IMR-90 (cell line): ENCODE measurements at regions not wholly inside any gene's neighbourhood (a gene's known extent, or its start where the extent isn't known, plus 50 kb on each side); places are given as distances from the start of the nearest gene placed in this dataset.

Experiments
- BHLHE40 ChIP-seq: fragments of 150-350 bp; IDR thresholded peaks from 2 replicates; pipeline ENCODE4 v1.6.1; 2016; ENCODE audit warnings: mild to moderate bottlenecking, low read depth, low read length
- FOS ChIP-seq: fragments of 150-350 bp; IDR thresholded peaks from 2 replicates; pipeline ENCODE4 v1.6.1; 2016; ENCODE audit warnings: low read depth, low read length
- MAFK ChIP-seq: IDR thresholded peaks from 2 replicates; pipeline ENCODE4 v1.6.1; 2012; ENCODE audit warnings: low read depth, low read length, improper control_type of control experiment
- POLR2A ChIP-seq: IDR thresholded peaks from 2 replicates; pipeline ENCODE4 v1.6.1; 2012; ENCODE audit warnings: mild to moderate bottlenecking, low read depth, low read length
- TF ChIP-seq, protein P1 (sequence below): conservative IDR thresholded peaks from 2 replicates; pipeline ENCODE4 v1.5.1; 2012; ENCODE audit warnings: mild to moderate bottlenecking, low read depth, low read length, improper control_type of control experiment

- TF ChIP-seq, protein P1, sequence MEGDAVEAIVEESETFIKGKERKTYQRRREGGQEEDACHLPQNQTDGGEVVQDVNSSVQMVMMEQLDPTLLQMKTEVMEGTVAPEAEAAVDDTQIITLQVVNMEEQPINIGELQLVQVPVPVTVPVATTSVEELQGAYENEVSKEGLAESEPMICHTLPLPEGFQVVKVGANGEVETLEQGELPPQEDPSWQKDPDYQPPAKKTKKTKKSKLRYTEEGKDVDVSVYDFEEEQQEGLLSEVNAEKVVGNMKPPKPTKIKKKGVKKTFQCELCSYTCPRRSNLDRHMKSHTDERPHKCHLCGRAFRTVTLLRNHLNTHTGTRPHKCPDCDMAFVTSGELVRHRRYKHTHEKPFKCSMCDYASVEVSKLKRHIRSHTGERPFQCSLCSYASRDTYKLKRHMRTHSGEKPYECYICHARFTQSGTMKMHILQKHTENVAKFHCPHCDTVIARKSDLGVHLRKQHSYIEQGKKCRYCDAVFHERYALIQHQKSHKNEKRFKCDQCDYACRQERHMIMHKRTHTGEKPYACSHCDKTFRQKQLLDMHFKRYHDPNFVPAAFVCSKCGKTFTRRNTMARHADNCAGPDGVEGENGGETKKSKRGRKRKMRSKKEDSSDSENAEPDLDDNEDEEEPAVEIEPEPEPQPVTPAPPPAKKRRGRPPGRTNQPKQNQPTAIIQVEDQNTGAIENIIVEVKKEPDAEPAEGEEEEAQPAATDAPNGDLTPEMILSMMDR = no peak
- TF ChIP-seq POLR2A (no peak), BHLHE40 (no peak), MAFK (no peak), FOS (no peak)
Measured at GRCh38 chr4:149881744-149882143, 66.1 kb upstream of the IQCM start.
